HEK293T (cell line): ENCODE measurements at regions not wholly inside any gene's neighbourhood (a gene's known extent, or its start where the extent isn't known, plus 50 kb on each side); places are given as distances from the start of the nearest gene placed in this dataset.

Experiments
- CTCF ChIA-PET: fragments of 350-600 bp; formaldehyde crosslinking; extraction: SDS; loops from one replicate; lab custom pipeline; 2021; ENCODE audit warnings: antibody characterized with exemption, inconsistent platforms; lab: Yijun Ruan, JAX
- POLR2A ChIA-PET: fragments of 350-600 bp; formaldehyde crosslinking; extraction: SDS; loops from one replicate; lab custom pipeline; 2020; ENCODE audit warnings: antibody characterized with exemption, inconsistent platforms; lab: Yijun Ruan, JAX
- DNase-seq: peaks from one replicate; pipeline ENCODE4 v3.0.0; 2012; ENCODE audit warnings: mixed read lengths; ENCODE audit errors: extremely low spot score
- ARNT ChIP-seq: fragments of 450-650 bp; IDR thresholded peaks from 2 replicates; pipeline ENCODE4 v1.6.1; 2017; ENCODE audit warnings: mild to moderate bottlenecking
- BHLHE40 ChIP-seq: fragments of 450-650 bp; IDR thresholded peaks from 2 replicates; pipeline ENCODE4 v1.6.1; 2016; ENCODE audit warnings: mild to moderate bottlenecking, moderate library complexity, borderline replicate concordance
- CTBP1 ChIP-seq: fragments of 450-650 bp; IDR thresholded peaks from 2 replicates; pipeline ENCODE4 v1.6.1; 2016; ENCODE audit warnings: borderline replicate concordance
- ELF4 ChIP-seq: fragments of 450-650 bp; IDR thresholded peaks from 2 replicates; pipeline ENCODE4 v1.6.1; 2017; ENCODE audit warnings: antibody characterized with exemption
- FOXA1 ChIP-seq: fragments of 450-650 bp; IDR thresholded peaks from 2 replicates; pipeline ENCODE4 v1.6.1; 2016; ENCODE audit warnings: mild to moderate bottlenecking
- FOXK2 ChIP-seq: fragments of 450-650 bp; IDR thresholded peaks from 2 replicates; pipeline ENCODE4 v1.6.1; 2016; ENCODE audit warnings: mild to moderate bottlenecking
- FOXM1 ChIP-seq: fragments of 450-650 bp; IDR thresholded peaks from 2 replicates; pipeline ENCODE4 v1.6.1; 2017; ENCODE audit warnings: mild to moderate bottlenecking, borderline replicate concordance
- HDGF ChIP-seq: fragments of 450-650 bp; IDR thresholded peaks from 2 replicates; pipeline ENCODE4 v1.6.1; 2017; ENCODE audit warnings: antibody characterized with exemption, borderline replicate concordance
- L3MBTL2 ChIP-seq: fragments of 450-650 bp; conservative IDR thresholded peaks from 2 replicates; pipeline ENCODE4 v1.6.1; 2016; ENCODE audit warnings: mild to moderate bottlenecking
- LEF1 ChIP-seq: fragments of 450-650 bp; IDR thresholded peaks from 2 replicates; pipeline ENCODE4 v1.6.1; 2017; ENCODE audit warnings: mild to moderate bottlenecking, borderline replicate concordance
- NFRKB ChIP-seq: fragments of 450-650 bp; IDR thresholded peaks from 2 replicates; pipeline ENCODE4 v1.6.1; 2016; ENCODE audit warnings: mild to moderate bottlenecking, moderate library complexity
- PKNOX1 ChIP-seq: fragments of 450-650 bp; IDR thresholded peaks from 2 replicates; pipeline ENCODE4 v1.6.1; 2016
- SP1 ChIP-seq: fragments of 450-650 bp; IDR thresholded peaks from 2 replicates; pipeline ENCODE4 v1.6.1; 2017
- SUZ12 ChIP-seq: fragments of 450-650 bp; IDR thresholded peaks from 2 replicates; pipeline ENCODE4 v1.6.1; 2016; ENCODE audit warnings: mild to moderate bottlenecking
- TARDBP ChIP-seq: fragments of 450-650 bp; IDR thresholded peaks from 2 replicates; pipeline ENCODE4 v1.6.1; 2016
- ZNF384 ChIP-seq: fragments of 450-650 bp; IDR thresholded peaks from 2 replicates; pipeline ENCODE4 v1.6.1; 2016

DNA sequence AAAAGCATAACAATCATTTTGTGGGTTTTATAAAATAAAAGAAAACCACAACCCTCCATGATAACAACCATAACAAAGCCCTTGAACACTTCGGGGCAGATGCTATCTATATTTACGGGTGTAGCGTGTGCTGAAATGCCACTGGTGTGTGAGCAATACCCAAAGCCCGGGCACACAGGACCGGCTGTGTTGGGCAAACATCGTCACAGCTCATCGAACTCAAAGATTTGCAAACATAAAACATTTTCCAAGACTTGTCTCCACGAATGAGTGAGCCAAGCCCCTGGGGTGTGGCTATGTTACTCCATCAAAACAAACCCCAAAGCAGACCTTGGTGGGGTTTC, 290.2 kb downstream of the LPIN1 start:
- POLR2A ChIA-PET: no interaction called here
- TF ChIP-seq SUZ12 (no peak), ZNF384 (no peak)
- CTCF ChIA-PET: no interaction called here
- no peak for DNase-seq

DNA sequence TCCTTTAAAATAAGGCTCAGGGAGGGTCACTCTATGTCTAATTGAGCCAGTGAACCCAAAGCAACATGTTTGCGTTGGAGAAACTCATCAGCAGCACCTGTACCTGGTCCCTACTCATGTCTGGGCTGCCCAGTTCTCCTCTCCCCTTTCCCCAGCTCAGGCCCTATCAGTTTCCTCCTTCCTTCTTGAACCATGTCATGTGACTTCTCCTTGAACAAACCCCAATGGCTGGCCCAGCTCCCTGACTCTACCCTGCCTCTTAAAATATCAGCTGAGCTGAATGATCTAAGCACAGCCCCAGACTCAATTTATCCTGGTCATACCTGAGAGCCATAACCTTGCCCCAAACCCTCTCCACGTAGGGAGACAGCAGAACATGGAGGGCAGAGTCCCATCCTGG, 290.9 kb downstream of the LPIN1 start:
- DNase-seq: no peak
- ChIA-PET CTCF (no interaction called here), POLR2A (no interaction called here)
- TF ChIP-seq SUZ12: no peak
- TF ChIP-seq CTBP1: no peak
- no peak for TF ChIP-seq FOXA1
- no peak for TF ChIP-seq NFRKB
- TF ChIP-seq ZNF384: no peak
- TF ChIP-seq ELF4: no peak
- TF ChIP-seq LEF1: no peak
- TF ChIP-seq SP1: no peak

DNA sequence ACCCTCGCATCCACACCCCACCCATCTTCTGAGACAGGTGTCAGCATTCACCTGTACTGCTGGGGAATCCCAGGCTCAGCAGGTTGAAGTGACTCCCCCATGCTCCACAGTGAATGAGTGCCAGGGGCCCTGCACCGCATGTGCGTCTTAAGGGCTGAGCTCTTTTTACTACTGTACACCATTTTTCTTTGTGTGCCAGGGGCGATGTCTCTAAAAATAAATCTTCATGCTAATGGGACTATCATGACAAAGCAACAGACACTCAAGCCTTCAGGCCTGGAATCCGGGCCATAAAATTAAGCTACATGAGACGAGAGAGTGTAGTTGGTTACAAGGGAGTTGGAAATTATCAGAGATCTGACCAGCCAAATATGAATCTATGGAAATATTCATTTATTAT, 294.8 kb downstream of the LPIN1 start:
- ChIA-PET CTCF (no interaction called here), POLR2A (interaction anchor here (1.5 kb wide), 1 partner anchor 14 kb away, joined by 5 read pairs; no protein-coding TSS in a partner anchor)
- no peak for DNase-seq
- TF ChIP-seq TARDBP (no peak), LEF1 (no peak)

DNA sequence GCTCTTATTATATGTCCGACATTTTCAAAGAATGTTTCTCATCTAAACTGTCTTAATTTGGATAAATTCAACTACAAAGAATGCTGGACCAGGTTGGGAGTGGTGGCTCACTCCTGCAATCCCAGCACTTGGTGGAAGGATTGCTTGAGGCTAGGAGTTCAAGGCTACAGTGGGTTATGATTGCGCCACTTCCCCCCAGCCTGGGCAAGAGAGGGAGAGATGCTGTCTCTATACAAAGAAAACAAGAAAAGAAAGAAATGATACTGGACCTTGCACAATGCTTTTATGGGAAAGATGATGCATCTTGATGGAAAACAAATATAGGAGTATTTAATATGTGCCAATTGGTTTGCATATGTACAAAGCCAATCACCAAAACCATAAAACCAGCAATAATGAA, 296.7 kb downstream of the LPIN1 start:
- ChIA-PET POLR2A (no interaction called here), CTCF (no interaction called here)
- DNase-seq: no peak
- TF ChIP-seq ARNT (no peak), CTBP1 (no peak), L3MBTL2 (no peak), SP1 (no peak), FOXM1 (no peak), ELF4 (no peak), LEF1 (no peak), NFRKB (no peak), BHLHE40 (no peak), SUZ12 (no peak), ZNF384 (no peak), FOXA1 (no peak), PKNOX1 (no peak), HDGF (no peak), TARDBP (no peak)

GRCh38 chr2:12044857-12045256, 298.4 kb downstream of the LPIN1 start:
- DNase-seq: no peak
- TF ChIP-seq TARDBP: no peak
- TF ChIP-seq FOXK2: no peak
- TF ChIP-seq HDGF: no peak
- no peak for TF ChIP-seq SP1
- no peak for TF ChIP-seq L3MBTL2
- TF ChIP-seq FOXM1: no peak
- TF ChIP-seq NFRKB: no peak
- TF ChIP-seq BHLHE40: no peak
- POLR2A ChIA-PET: no interaction called here
- CTCF ChIA-PET: interaction anchor here (1.1 kb wide), 1 partner anchor 15 kb away, joined by 4 read pairs; no protein-coding TSS in a partner anchor

DNA sequence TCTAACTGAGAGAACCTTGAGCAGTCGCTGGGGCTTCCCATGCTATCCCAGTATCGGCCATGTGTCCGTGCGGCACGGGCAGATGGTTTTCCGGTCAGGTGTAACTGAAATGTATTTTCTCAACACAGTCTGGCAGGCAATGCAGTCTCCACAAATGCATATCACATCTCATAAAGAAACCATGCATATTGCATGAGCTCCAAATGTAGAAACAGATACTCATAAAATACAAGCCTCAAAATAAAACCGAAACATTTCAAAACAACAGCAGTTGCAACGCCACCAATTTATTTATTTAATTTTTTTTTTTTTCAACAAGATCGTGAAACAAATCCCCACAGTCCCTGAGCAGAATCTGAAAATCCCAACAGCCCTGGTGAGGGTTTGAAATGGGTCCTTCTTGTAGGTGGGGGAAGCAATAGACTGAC, 299.4 kb downstream of the LPIN1 start:
- POLR2A ChIA-PET: no interaction called here
- CTCF ChIA-PET: interaction anchor here (1.1 kb wide), 1 partner anchor 16 kb away, joined by 4 read pairs; no protein-coding TSS in a partner anchor
- TF ChIP-seq ZNF384: no peak
- TF ChIP-seq BHLHE40: no peak
- no peak for TF ChIP-seq PKNOX1
- TF ChIP-seq SUZ12: no peak
- TF ChIP-seq LEF1: no peak
- TF ChIP-seq NFRKB: no peak
- TF ChIP-seq FOXK2: no peak
- TF ChIP-seq FOXA1: no peak
- TF ChIP-seq HDGF: no peak
- no peak for TF ChIP-seq L3MBTL2
- no peak for TF ChIP-seq TARDBP
- TF ChIP-seq CTBP1: no peak
- no peak for TF ChIP-seq SP1
- no peak for TF ChIP-seq ELF4
- no peak for TF ChIP-seq ARNT
- no peak for TF ChIP-seq FOXM1
- no peak for DNase-seq

GRCh38 chr2:12046641-12047040, 300.2 kb downstream of the LPIN1 start:
- CTCF ChIA-PET: interaction anchor here (0.5 kb wide), 1 partner anchor 74 kb away, joined by 4 read pairs; no protein-coding TSS in a partner anchor

More at GRCh38 chr2:12046641-12047040, 300.2 kb downstream of the LPIN1 start:
- POLR2A ChIA-PET: no interaction called here
- no peak for DNase-seq
- TF ChIP-seq BHLHE40 (no peak), TARDBP (no peak), CTBP1 (no peak), ZNF384 (no peak), ELF4 (no peak), L3MBTL2 (no peak), LEF1 (no peak), FOXK2 (no peak), FOXA1 (no peak), ARNT (no peak), NFRKB (no peak), SP1 (no peak), HDGF (no peak), SUZ12 (no peak), FOXM1 (no peak), PKNOX1 (no peak)
